ENCODE measurements at regions not wholly inside any gene's neighbourhood (a gene's known extent, or its start where the extent isn't known, plus 50 kb on each side); places are given as distances from the start of the nearest gene placed in this dataset.

GRCh38 chr16:64715624-64716023, 406.2 kb downstream of the CDH11 start:
- no peak overlapping the region for H3K4me3 ChIP-seq (ENCODE audit: insufficient read depth, low read length)
- no peaks in the 10 kb centered on the region for H3K9me3 ChIP-seq (ENCODE audit: low read depth, low read length)
- TF ChIP-seq CTCF (IDR thresholded peaks at IDR 0.05; ENCODE audit: extremely low read depth, low read depth, low read length): no peak
- no peaks in the 10 kb centered on the region for H3K36me3 ChIP-seq (ENCODE audit: insufficient read depth, low read length)
- H3K27me3 ChIP-seq (ENCODE audit: insufficient read depth, low read length): no peaks in the 10 kb centered on the region
- H3K27ac ChIP-seq (ENCODE audit: low read depth, low read length): no peak overlapping the region
- no peak overlapping the region for H3K4me2 ChIP-seq (ENCODE audit: insufficient read depth, low read length)
- H2AFZ ChIP-seq (ENCODE audit: low read length): no peak overlapping the region
- H3K79me2 ChIP-seq (ENCODE audit: insufficient read depth, low read length): no peaks in the 10 kb centered on the region
- no peak for DNase-seq (ENCODE audit: insufficient read length, low spot score, missing footprints)
- peaks cover 12% of the 10 kb centered on the region for H3K4me1 ChIP-seq (ENCODE audit: insufficient read depth, low read length)
- no peaks in the 10 kb centered on the region for H4K20me1 ChIP-seq (ENCODE audit: insufficient read depth, low read length)

GRCh38 chr16:64712026-64712425, 409.8 kb downstream of the CDH11 start:
- peak overlapping the region; percentile 80 for H3K27ac ChIP-seq (ENCODE audit: low read depth, low read length)
- H3K4me2 ChIP-seq (ENCODE audit: insufficient read depth, low read length): peak overlapping the region; percentile 28
- no peak overlapping the region for H2AFZ ChIP-seq (ENCODE audit: low read length)
- no peaks in the 10 kb centered on the region for H3K9me3 ChIP-seq (ENCODE audit: low read depth, low read length)
- no peaks in the 10 kb centered on the region for H3K36me3 ChIP-seq (ENCODE audit: insufficient read depth, low read length)
- no peaks in the 10 kb centered on the region for H3K27me3 ChIP-seq (ENCODE audit: insufficient read depth, low read length)
- H3K4me1 ChIP-seq (ENCODE audit: insufficient read depth, low read length): peaks cover 12% of the 10 kb centered on the region
- no peaks in the 10 kb centered on the region for H3K79me2 ChIP-seq (ENCODE audit: insufficient read depth, low read length)
- DNase-seq (ENCODE audit: insufficient read length, low spot score, missing footprints): no peak
- no peaks in the 10 kb centered on the region for H4K20me1 ChIP-seq (ENCODE audit: insufficient read depth, low read length)
- no peak for TF ChIP-seq CTCF (IDR thresholded peaks at IDR 0.05; ENCODE audit: extremely low read depth, low read depth, low read length)
- H3K4me3 ChIP-seq (ENCODE audit: insufficient read depth, low read length): no peak overlapping the region

GRCh38 chr16:64711596-64711995, 410.3 kb downstream of the CDH11 start:
- Histone ChIP-seq H3K9me3 (ENCODE audit: low read depth, low read length) (no peaks in the 10 kb centered on the region), H3K27me3 (ENCODE audit: insufficient read depth, low read length) (no peaks in the 10 kb centered on the region), H3K4me1 (ENCODE audit: insufficient read depth, low read length) (peaks cover 12% of the 10 kb centered on the region), H3K36me3 (ENCODE audit: insufficient read depth, low read length) (no peaks in the 10 kb centered on the region), H4K20me1 (ENCODE audit: insufficient read depth, low read length) (no peaks in the 10 kb centered on the region), H3K79me2 (ENCODE audit: insufficient read depth, low read length) (no peaks in the 10 kb centered on the region), H3K27ac (ENCODE audit: low read depth, low read length) (peak overlapping the region; percentile 80), H3K4me2 (ENCODE audit: insufficient read depth, low read length) (peak overlapping the region; percentile 28), H3K4me3 (ENCODE audit: insufficient read depth, low read length) (no peak overlapping the region), H2AFZ (ENCODE audit: low read length) (no peak overlapping the region)
- DNase-seq (ENCODE audit: insufficient read length, low spot score, missing footprints): no peak
- TF ChIP-seq CTCF (IDR thresholded peaks at IDR 0.05; ENCODE audit: extremely low read depth, low read depth, low read length): no peak

- Histone ChIP-seq H3K79me2 (ENCODE audit: insufficient read depth, low read length) (no peaks in the 10 kb centered on the region), H3K4me2 (ENCODE audit: insufficient read depth, low read length) (peak overlapping the region; percentile 28), H3K9me3 (ENCODE audit: low read depth, low read length) (no peaks in the 10 kb centered on the region), H2AFZ (ENCODE audit: low read length) (no peak overlapping the region), H3K27me3 (ENCODE audit: insufficient read depth, low read length) (no peaks in the 10 kb centered on the region), H3K4me3 (ENCODE audit: insufficient read depth, low read length) (no peak overlapping the region), H4K20me1 (ENCODE audit: insufficient read depth, low read length) (no peaks in the 10 kb centered on the region), H3K4me1 (ENCODE audit: insufficient read depth, low read length) (peaks cover 12% of the 10 kb centered on the region), H3K36me3 (ENCODE audit: insufficient read depth, low read length) (no peaks in the 10 kb centered on the region), H3K27ac (ENCODE audit: low read depth, low read length) (peak overlapping the region; percentile 80)
- TF ChIP-seq CTCF (IDR thresholded peaks at IDR 0.05; ENCODE audit: extremely low read depth, low read depth, low read length): no peak
- DNase-seq (ENCODE audit: insufficient read length, low spot score, missing footprints): peak; percentile 57
Measured at GRCh38 chr16:64711026-64711425, 410.8 kb downstream of the CDH11 start.

All from osteoblast (primary cell).